SU-DHL-6 (cell line): ENCODE measurements at regions not wholly inside any gene's neighbourhood (a gene's known extent, or its start where the extent isn't known, plus 50 kb on each side); places are given as distances from the start of the nearest gene placed in this dataset.
"Not testable (repeated sequence)": the region's sequence is repeated elsewhere in the genome, so short reads cannot be mapped to it uniquely, and the experiment has no call there.

Experiments
- H2AFZ ChIP-seq: fragments of 200-600 bp; sonication (generic); 2 replicates; pipeline ENCODE4 v1.6.1; 2014; ENCODE audit warnings: low read depth, mild to moderate bottlenecking, moderate library complexity, mixed read lengths, antibody characterized with exemption, low read length; ENCODE audit not compliant: severe bottlenecking
- H3F3A ChIP-seq: fragments of 200-600 bp; shearing (Covaris generic); 2 replicates; pipeline ENCODE4 v1.6.0; 2016; ENCODE audit warnings: antibody characterized with exemption, mild to moderate bottlenecking; ENCODE audit not compliant: insufficient read depth
- H3K27ac ChIP-seq: fragments of 200-600 bp; sonication (generic); 2 replicates; pipeline ENCODE4 v1.5.1; 2016; ENCODE audit warnings: low read depth, mild to moderate bottlenecking, low read length, moderate library complexity, mixed read lengths
- H3K27me3 ChIP-seq: fragments of 200-600 bp; sonication (generic), shearing (Covaris generic); 2 replicates; pipeline ENCODE4 v1.6.0; 2014; ENCODE audit warnings: mild to moderate bottlenecking, low read length
- H3K36me3 ChIP-seq: fragments of 200-600 bp; sonication (generic); 2 replicates; pipeline ENCODE4 v1.6.1; 2014; ENCODE audit warnings: mild to moderate bottlenecking, low read length, mixed read lengths
- H3K4me2 ChIP-seq: fragments of 300-600, 200-600 bp; shearing (Covaris generic), sonication (generic); 2 replicates; pipeline ENCODE4 v1.6.0; 2014; ENCODE audit warnings: low read length, low read depth, mild to moderate bottlenecking; ENCODE audit not compliant: poor library complexity, severe bottlenecking
- H3K4me3 ChIP-seq: fragments of 200-600 bp; sonication (generic); 2 replicates; pipeline ENCODE4 v1.5.1; 2014; ENCODE audit warnings: antibody characterized with exemption, low read length, mild to moderate bottlenecking, mixed read lengths; ENCODE audit not compliant: insufficient read depth, poor library complexity, severe bottlenecking
- H3K79me2 ChIP-seq: fragments of 200-600 bp; sonication (generic); 2 replicates; pipeline ENCODE4 v1.6.1; 2014; ENCODE audit warnings: mild to moderate bottlenecking, low read length, moderate library complexity; ENCODE audit not compliant: insufficient read depth
- H3K9ac ChIP-seq: fragments of 200-600 bp; sonication (generic); 2 replicates; pipeline ENCODE4 v1.7.0; 2014; ENCODE audit warnings: mild to moderate bottlenecking, low read length
- H3K9me2 ChIP-seq: fragments of 200-600 bp; sonication (generic); replicated peaks from 2 replicates; pipeline ENCODE4 v1.6.1; 2014; ENCODE audit warnings: low read length; ENCODE audit not compliant: insufficient read depth
- H3K9me3 ChIP-seq: fragments of 200-600 bp; sonication (generic); 2 replicates; pipeline ENCODE4 v1.6.1; 2014; ENCODE audit warnings: low read length, mixed read lengths; ENCODE audit not compliant: insufficient read depth
- H4K20me1 ChIP-seq: fragments of 200-600 bp; sonication (generic); 2 replicates; pipeline ENCODE4 v1.6.1; 2014; ENCODE audit warnings: low read depth, mild to moderate bottlenecking, antibody characterized with exemption, low read length, moderate library complexity, mixed read lengths
- EZH2phosphoT487 ChIP-seq: fragments of 200-600 bp; sonication (generic), shearing (Covaris generic); conservative IDR thresholded peaks from 2 replicates; pipeline ENCODE4 v1.6.1; 2018; ENCODE audit warnings: mild to moderate bottlenecking, antibody characterized with exemption, low read length, moderate library complexity, mixed read lengths
- TF ChIP-seq, protein P1 (sequence below): fragments of 200-600 bp; sonication (generic); IDR thresholded peaks from one replicate; pipeline ENCODE4 v1.5.1; 2017; ENCODE audit warnings: antibody characterized with exemption, mild to moderate bottlenecking, low read length, moderate library complexity; ENCODE audit not compliant: insufficient read depth, poor library complexity, severe bottlenecking

DNA sequence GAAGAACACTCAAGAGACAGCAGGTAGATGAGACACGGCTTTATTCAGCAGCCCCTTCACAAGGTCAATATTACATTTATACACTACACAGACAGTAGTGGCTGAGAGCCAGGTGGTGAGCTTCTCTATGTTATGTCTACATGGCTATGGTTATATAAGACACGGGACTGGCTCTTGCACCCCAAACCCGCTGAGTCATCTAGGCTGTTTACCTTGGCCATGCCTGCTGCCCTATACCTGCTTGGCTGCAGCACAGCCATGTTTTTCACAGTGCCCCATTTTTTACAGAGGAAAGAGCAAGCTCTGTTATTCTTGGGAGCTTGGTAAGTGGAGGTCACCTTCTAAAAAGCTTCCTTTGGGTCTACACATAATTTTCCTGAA, 231.6 kb downstream of the IGSF11 start:
- Histone ChIP-seq H3F3A (no peaks in the 10 kb centered on the region), H3K36me3 (no peaks in the 10 kb centered on the region), H3K79me2 (no peaks in the 10 kb centered on the region), H3K9me2 (no peaks in the 10 kb centered on the region), H3K9me3 (no peaks in the 10 kb centered on the region), H2AFZ (no peak overlapping the region), H3K27ac (no peak overlapping the region), H3K4me3 (no peak overlapping the region), H3K4me2 (no peak overlapping the region), H3K9ac (no peak overlapping the region), H4K20me1 (no peaks in the 10 kb centered on the region), H3K27me3 (no peaks in the 10 kb centered on the region)
- TF ChIP-seq, protein P1, sequence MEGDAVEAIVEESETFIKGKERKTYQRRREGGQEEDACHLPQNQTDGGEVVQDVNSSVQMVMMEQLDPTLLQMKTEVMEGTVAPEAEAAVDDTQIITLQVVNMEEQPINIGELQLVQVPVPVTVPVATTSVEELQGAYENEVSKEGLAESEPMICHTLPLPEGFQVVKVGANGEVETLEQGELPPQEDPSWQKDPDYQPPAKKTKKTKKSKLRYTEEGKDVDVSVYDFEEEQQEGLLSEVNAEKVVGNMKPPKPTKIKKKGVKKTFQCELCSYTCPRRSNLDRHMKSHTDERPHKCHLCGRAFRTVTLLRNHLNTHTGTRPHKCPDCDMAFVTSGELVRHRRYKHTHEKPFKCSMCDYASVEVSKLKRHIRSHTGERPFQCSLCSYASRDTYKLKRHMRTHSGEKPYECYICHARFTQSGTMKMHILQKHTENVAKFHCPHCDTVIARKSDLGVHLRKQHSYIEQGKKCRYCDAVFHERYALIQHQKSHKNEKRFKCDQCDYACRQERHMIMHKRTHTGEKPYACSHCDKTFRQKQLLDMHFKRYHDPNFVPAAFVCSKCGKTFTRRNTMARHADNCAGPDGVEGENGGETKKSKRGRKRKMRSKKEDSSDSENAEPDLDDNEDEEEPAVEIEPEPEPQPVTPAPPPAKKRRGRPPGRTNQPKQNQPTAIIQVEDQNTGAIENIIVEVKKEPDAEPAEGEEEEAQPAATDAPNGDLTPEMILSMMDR, result no peak
- no peak for TF ChIP-seq EZH2phosphoT487

DNA sequence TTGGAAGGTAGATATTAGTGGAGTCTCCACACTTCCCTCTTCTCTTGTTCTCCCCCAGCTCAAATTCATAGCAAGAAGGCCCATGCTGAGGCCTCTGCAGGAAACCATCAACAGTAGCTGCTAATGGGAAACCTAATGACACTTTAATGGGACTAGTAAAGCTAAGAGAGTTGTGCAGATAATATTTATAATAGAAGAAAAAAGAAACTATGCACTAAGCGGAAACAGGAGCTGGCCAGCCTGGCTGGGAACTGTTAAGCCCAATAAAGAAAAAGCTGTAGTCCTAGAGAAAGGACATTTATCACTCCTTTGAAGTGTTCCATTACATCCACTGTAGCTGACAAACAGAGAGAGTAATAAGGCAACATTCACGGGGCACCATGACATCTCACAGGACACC, 229.6 kb downstream of the IGSF11 start:
- Histone ChIP-seq H3K36me3 (no peaks in the 10 kb centered on the region), H3K9me2 (no peaks in the 10 kb centered on the region), H3K9me3 (no peaks in the 10 kb centered on the region), H3F3A (no peaks in the 10 kb centered on the region), H3K9ac (no peak overlapping the region), H2AFZ (no peak overlapping the region), H3K79me2 (no peaks in the 10 kb centered on the region), H3K4me3 (no peak overlapping the region), H3K27me3 (no peaks in the 10 kb centered on the region), H4K20me1 (no peaks in the 10 kb centered on the region), H3K4me2 (no peak overlapping the region), H3K27ac (no peak overlapping the region)
- no peak for TF ChIP-seq EZH2phosphoT487
- TF ChIP-seq, protein P1, result no peak

DNA sequence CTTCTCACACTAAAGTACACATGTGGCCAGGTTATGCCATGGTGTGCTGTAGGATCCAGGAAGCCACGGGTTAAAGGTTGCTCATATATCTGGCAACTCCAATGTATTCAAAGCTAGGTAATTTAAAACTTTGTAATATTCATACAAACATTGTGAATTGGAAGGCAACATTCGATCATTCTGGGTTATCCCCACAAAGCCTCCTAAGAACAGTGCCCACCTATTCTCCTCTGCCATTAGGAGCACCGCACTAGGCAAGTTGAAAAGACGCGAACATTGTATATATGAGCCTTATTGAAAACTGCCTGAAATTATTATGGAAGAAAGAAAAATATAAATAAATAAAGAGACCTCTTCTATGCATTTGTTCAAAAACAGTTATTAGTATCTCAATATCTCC, 228.2 kb downstream of the IGSF11 start:
- Histone ChIP-seq H3K9me3 (no peaks in the 10 kb centered on the region), H3K79me2 (no peaks in the 10 kb centered on the region), H2AFZ (no peak overlapping the region), H3K4me2 (no peak overlapping the region), H3K36me3 (no peaks in the 10 kb centered on the region), H3K27me3 (no peaks in the 10 kb centered on the region), H3K9me2 (no peaks in the 10 kb centered on the region), H3F3A (no peaks in the 10 kb centered on the region), H3K27ac (no peak overlapping the region), H3K9ac (no peak overlapping the region), H3K4me3 (no peak overlapping the region), H4K20me1 (no peaks in the 10 kb centered on the region)
- TF ChIP-seq, protein P1, result no peak
- TF ChIP-seq EZH2phosphoT487, result no peak

DNA sequence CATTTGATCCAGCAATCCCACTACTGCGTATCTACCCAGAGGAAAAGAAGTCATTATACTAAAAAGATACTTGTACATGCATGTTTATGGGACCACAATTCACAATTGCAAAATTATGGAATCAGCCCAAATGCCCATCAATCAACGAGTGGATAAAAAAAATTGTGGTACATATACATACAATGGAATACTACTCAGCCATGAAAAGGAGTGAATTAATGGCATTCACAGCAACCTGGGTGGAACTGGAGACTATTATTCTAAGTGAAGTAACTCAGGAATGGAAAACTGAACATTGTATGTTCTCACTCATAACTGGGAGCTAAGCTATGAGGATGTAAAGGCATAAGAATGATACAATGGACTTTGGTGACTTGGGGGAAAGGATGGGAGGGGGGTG, 227.3 kb downstream of the IGSF11 start:
- not testable (repeated sequence) for H3K9ac ChIP-seq, H3K79me2 ChIP-seq, H3K9me3 ChIP-seq, H3K4me3 ChIP-seq, H4K20me1 ChIP-seq, H2AFZ ChIP-seq, H3K36me3 ChIP-seq, H3K27ac ChIP-seq, H3K9me2 ChIP-seq, H3K4me2 ChIP-seq, H3K27me3 ChIP-seq, H3F3A ChIP-seq
